NCI-H1105 treated with DMSO at 0.1 percent for 48 hours (cell line): ENCODE measurements at regions not wholly inside any gene's neighbourhood (a gene's known extent, or its start where the extent isn't known, plus 50 kb on each side); places are given as distances from the start of the nearest gene placed in this dataset.

Source experiments
- DNase-seq: peaks from one replicate; lab custom pipeline; 2025; lab: John Stamatoyannopoulos, UW

GRCh38 chr16:74169687-74170376 is 126.8 kb upstream of the PSMD7 start:
- no peak for DNase-seq

GRCh38 chr16:74169066-74169465 is 127.5 kb upstream of the PSMD7 start:
- no peak for DNase-seq

DNA sequence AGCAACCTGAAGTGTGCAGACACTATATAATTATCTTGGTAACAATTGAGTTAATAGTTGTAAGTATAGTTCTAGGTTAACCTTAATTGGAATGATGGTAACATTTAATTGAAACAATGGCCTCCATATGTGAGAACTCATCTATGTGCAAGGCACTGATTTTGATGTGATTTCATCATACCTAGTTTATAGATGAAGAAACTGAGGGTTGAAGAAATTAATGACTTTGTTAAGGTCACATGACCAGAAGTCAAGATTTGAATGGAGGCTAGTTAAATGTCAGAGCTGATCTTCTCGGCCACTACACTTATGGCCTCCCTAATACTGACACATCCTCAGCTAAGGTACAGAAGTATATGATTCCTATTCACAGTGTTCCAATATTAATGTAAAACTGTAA is 128.2 kb upstream of the PSMD7 start:
- DNase-seq: no peak

GRCh38 chr16:74166456-74166855 is 130.2 kb upstream of the PSMD7 start:
- DNase-seq: no peak

DNA sequence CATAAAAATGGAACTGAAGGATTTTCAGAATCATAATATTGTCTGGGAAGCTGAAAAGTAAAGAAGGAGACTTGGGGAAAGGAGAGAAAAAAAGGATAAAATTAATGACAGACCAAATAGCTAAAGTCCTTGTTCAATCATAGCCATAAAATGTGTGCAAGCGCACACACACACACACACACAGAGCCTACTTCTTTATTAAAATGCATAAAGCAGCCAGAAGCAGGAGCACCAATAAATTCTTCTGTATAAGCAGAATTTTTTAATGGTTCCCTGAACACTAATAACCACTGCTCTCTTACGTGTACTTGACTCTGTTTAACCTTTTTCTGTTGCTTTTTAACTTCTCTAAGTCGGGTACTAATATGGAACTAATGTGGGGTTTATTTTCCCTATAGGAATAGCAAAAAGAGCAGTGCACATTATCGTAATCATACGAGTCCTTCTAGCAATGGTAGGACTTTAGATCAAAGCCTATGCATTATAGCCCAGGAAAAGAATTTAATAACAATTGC is 131.0 kb upstream of the PSMD7 start:
- no peak for DNase-seq

- no peak for DNase-seq
Measured at GRCh38 chr16:74160759-74161158, 135.9 kb upstream of the PSMD7 start.

- DNase-seq: no peak
Measured at GRCh38 chr16:74153773-74154172, 142.8 kb upstream of the PSMD7 start.

GRCh38 chr16:74146643-74147042 is 150.0 kb upstream of the PSMD7 start:
- no peak for DNase-seq

DNA sequence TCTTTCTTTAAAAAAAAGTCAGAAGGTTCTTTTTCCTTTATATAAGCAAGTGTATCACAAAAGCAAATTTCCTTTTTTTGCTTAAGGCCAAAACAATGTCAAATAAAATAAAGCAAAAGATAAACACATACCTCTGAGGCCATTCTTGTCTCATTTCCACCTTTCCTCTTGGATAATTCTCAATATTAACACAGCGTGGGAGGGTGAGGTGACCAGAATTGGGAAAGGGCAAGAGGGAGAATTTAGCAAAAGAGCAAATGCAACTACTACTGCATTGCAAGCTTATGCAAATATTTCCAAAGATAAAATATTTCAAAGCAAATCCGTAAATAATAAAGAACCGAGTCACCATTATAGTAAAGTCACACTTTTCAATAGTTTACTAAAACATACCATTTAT is 153.4 kb upstream of the PSMD7 start:
- DNase-seq: no peak

GRCh38 chr16:74141015-74141414 is 155.6 kb upstream of the PSMD7 start:
- no peak for DNase-seq

DNA sequence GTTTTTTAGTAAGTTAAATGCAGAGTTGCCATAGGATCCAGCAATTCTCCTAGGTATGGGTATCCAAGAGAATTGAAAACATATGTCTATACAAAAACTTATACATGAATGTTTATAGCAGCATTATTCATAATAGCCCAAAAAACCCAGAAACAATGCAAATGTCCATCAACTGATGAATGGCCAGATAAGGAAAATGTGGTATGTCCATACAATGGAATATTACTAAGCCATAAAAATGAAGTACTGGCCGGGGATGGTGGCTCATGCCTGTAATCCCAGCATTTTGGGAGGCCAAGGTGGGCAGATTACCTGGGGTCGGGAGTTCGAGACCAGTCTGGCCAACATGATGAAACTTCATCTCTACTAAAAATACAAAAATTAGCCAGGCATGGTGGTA is 156.1 kb upstream of the PSMD7 start:
- no peak for DNase-seq

GRCh38 chr16:74123826-74124225 is 172.8 kb upstream of the PSMD7 start:
- no peak for DNase-seq

DNA sequence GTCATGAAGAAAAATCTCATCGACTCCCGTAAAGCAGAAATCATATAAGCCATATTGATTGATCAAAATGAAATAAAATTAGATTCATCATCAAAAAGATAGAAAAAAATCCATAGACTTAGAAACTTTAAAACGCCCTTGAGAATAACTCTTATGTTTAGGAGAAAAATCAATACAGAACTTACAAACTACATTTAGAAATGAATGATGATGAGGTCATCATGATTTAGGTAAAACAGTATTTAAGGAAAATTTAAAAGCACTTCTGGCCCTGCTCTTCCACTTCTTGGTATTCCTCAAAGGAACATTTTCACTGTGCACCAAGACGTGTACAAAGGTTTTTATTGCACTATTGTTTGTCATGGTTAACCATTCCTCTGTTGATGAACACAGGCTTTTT is 173.4 kb upstream of the PSMD7 start:
- no peak for DNase-seq

- DNase-seq: no peak
Measured at GRCh38 chr16:74117798-74118197, 178.8 kb upstream of the PSMD7 start.

DNA sequence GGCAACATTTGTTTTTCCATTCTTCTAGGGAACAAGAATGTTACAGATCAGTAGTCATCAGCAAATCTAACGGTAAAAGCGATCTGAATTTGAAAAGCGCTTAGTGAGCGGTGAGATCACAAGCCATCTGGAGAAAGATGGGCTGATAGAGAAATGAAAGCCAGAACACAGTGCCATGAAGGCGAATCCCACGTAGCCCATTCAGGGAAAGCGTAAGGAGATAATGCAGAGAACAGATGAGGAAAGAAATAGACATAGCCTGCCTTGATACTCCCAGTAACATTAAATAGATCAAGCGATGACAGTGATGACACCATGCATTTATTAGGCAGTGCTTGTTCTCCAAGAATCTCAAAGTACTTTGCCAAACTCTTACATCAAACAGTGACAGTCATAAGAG is 183.1 kb upstream of the PSMD7 start:
- DNase-seq: no peak

- DNase-seq: no peak
Measured at GRCh38 chr16:74111456-74111982, 185.1 kb upstream of the PSMD7 start.

- no peak for DNase-seq
Measured at GRCh38 chr16:74107795-74108610, 188.6 kb upstream of the PSMD7 start.

DNA sequence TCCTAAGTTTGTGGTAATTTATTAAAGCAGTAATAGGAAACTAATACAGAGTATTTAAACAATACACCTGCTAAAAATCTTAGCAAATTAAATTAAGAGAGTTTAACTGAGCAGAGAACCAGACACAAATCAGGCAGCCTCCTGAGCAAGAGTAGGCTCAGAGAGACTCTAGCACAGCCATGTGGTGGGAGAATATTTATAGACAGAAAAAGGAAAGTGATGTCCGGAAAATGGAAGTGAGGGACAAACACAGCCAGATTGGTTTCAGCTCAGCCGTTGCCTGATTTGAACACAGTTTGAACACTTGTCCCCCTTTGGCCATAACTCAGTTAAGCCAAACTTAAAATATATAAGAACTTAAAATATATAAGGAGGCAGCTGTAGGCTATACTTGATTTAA is 192.6 kb upstream of the PSMD7 start:
- DNase-seq: no peak

DNA sequence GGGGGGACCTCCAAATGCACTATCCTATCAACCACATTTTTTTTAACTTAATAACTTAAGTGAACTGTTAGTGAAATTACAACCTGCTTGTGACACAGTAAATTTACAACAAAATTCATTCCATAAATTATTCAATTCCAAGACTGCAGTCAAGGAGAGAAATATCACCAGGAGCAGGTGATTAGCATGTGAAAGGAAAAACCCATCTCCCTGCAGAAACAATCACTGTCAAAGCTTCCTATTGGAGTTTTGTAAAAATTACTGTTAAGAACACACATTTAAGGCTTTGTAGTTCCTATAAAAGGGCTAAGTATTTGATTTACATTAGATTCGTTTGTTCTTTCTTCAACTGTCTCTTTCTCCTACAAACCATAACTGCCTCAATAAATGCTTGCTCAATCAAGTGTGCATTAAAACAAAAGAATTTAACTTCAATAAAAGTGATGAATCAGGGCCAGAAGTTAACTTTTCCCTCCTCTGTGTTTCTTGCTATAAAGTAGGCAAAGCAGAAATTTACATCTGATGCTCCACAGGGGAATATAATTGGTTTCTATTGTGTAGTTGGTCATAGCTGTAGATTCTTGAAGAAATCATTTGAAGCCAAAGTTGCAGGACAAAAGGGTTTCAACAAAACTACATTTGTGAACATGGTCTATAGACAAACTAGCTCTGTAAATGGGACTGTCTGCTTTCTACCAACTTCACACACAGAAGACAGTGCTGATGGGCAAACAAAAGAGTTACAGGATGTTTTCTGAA is 195.1 kb upstream of the PSMD7 start:
- no peak for DNase-seq

- no peak for DNase-seq
Measured at GRCh38 chr16:74100395-74101326, 196.0 kb upstream of the PSMD7 start.

DNA sequence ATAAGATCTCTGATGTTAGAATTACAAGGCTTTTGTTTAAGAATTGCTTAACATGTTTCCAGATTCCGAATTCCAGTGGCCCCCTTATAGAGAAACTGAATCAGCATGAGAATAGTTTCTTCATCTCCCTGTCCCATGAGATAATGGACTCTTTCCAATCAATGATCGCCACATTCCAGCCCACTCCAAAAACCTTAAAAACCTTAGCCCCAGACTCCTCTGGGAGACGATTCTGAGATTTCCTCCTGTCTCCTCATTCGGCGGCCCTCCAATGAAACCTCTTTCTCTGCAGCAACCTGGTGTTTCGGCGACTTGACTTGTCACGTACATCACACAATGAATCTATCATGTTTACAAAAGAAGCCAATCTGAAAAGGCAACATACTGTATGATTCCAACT is 197.1 kb upstream of the PSMD7 start:
- no peak for DNase-seq
